Stomach smooth muscle (tissue), 2 donors: ENCODE measurements at regions not wholly inside any gene's neighbourhood (a gene's known extent, or its start where the extent isn't known, plus 50 kb on each side); places are given as distances from the start of the nearest gene placed in this dataset.
"Not testable (repeated sequence)": the region's sequence is repeated elsewhere in the genome, so short reads cannot be mapped to it uniquely, and the experiment has no call there.

Experiments
- H3K27ac ChIP-seq: one replicate; pipeline ENCODE4 v1.7.0; 2013; ENCODE audit warnings: mild to moderate bottlenecking, low read length, inconsistent platforms
- H3K27me3 ChIP-seq, 2 donors: one replicate each; pipeline ENCODE4 v1.7.0; 2013; ENCODE audit warnings: low read length in 2 of 2; ENCODE audit not compliant: insufficient read depth in 2 of 2, control insufficient read depth in 1 of 2
- H3K36me3 ChIP-seq, 2 donors: one replicate each; pipeline ENCODE4 v1.7.0; 2013; ENCODE audit warnings: low read length in 2 of 2; ENCODE audit not compliant: control insufficient read depth in 2 of 2, insufficient read depth in 2 of 2
- H3K4me1 ChIP-seq: one replicate; pipeline ENCODE4 v1.7.0; 2013; ENCODE audit warnings: low read length; ENCODE audit not compliant: control insufficient read depth, insufficient read depth
- H3K4me3 ChIP-seq, 2 donors: one replicate each; pipeline ENCODE4 v1.7.0; 2013; ENCODE audit warnings: low read length in 2 of 2
- H3K9ac ChIP-seq, 2 donors: one replicate each; pipeline ENCODE4 v1.7.0; 2013; ENCODE audit warnings: low read length in 2 of 2, mild to moderate bottlenecking in 1 of 2
- H3K9me3 ChIP-seq, 2 donors: one replicate each; pipeline ENCODE4 v1.7.0; 2013; ENCODE audit warnings: low read length in 2 of 2; ENCODE audit not compliant: control insufficient read depth in 2 of 2
- donor health status: healthy.
- donor health status: Pancreatic carcinoma.

DNA sequence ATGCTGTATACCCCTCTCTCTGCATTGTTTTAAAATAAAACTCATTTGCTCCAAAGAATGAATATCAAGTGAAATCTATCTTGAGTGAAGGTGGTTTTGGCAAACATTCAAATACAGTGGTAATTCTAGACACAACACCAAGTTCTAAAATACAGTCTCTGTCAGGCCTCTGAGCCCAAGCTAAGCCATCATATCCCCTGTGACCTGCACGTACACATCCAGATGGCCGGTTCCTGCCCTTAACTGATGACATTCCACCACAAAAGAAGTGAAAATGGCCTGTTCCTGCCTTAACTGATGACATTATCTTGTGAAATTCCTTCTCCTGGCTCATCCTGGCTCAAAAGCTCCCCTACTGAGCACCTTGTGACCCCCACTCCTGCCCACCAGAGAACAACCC is 1201.5 kb downstream of the FLRT2 start:
- not testable (repeated sequence) for H3K9me3 ChIP-seq, H3K9ac ChIP-seq, H3K4me3 ChIP-seq

GRCh38 chr14:86723254-86723624 is 1193.3 kb downstream of the FLRT2 start:
- Histone ChIP-seq H3K4me3 (no peak overlapping the region), H3K4me1 (no peaks in the 10 kb centered on the region), H3K9ac (no peak overlapping the region), H3K27me3 (no peaks in the 10 kb centered on the region), H3K27ac (no peak overlapping the region), H3K9me3 (no peaks in the 10 kb centered on the region), H3K36me3 (no peaks in the 10 kb centered on the region)

More for the DNA sequence above, 1201.5 kb downstream of the FLRT2 start:
- H3K36me3 ChIP-seq, H3K27me3 ChIP-seq, H3K4me1 ChIP-seq, H3K27ac ChIP-seq: not testable (repeated sequence)

- no peak overlapping the region for H3K4me3 ChIP-seq
- H3K36me3 ChIP-seq: no peaks in the 10 kb centered on the region
- no peaks in the 10 kb centered on the region for H3K4me1 ChIP-seq
- no peak overlapping the region for H3K9ac ChIP-seq
- H3K27ac ChIP-seq: no peak overlapping the region
- no peaks in the 10 kb centered on the region for H3K9me3 ChIP-seq
- H3K27me3 ChIP-seq: no peaks in the 10 kb centered on the region
These were observed 1192.8 kb downstream of the FLRT2 start for GRCh38 chr14:86722612-86723253.

GRCh38 chr14:86714575-86714974 is 1184.6 kb downstream of the FLRT2 start:
- H3K27me3 ChIP-seq: no peaks in the 10 kb centered on the region
- no peak overlapping the region for H3K9ac ChIP-seq
- H3K27ac ChIP-seq: no peak overlapping the region
- H3K4me3 ChIP-seq: no peak overlapping the region
- H3K4me1 ChIP-seq: no peaks in the 10 kb centered on the region
- no peaks in the 10 kb centered on the region for H3K9me3 ChIP-seq
- H3K36me3 ChIP-seq: no peaks in the 10 kb centered on the region

DNA sequence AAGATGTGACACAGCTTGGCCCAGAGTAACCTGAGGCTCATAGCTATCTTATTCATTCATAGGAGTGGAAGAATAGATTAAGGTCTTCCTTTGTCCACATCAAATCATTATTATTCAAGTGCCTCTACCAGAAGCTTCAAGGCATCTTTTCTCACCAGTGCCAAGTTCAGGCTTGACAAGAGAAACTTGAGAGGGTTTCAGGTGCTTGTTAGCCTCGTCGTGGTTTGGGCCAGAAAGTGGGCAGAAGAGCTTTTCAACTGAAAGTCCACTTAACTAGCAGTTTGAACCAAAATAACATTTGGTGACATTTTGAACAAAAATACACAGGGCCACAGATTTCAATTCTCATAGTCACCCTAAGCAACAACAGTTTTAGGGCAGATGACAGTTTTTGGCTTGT is 1184.2 kb downstream of the FLRT2 start:
- Histone ChIP-seq H3K9me3 (no peaks in the 10 kb centered on the region), H3K4me3 (no peak overlapping the region), H3K27ac (no peak overlapping the region), H3K27me3 (no peaks in the 10 kb centered on the region), H3K4me1 (no peaks in the 10 kb centered on the region), H3K36me3 (no peaks in the 10 kb centered on the region), H3K9ac (no peak overlapping the region)

DNA sequence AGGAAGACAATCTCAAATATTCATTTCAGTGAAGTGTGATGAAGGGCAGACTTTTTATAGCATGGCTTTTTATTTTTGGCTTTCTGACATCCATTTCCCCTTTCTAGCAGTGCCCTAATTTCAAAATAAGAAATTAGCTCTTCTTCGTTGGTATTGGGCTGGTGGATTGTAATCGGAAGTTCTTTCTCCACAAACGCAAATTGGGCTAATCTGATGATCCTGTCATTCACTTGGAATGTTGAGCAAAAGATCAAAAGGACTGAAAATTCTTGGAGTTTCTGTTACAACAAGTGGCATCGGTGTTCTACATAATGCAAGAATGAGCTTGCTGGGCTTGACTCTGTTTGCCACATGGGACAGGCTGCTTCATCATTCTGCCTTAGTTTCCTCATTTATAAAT is 1182.8 kb downstream of the FLRT2 start:
- no peaks in the 10 kb centered on the region for H3K36me3 ChIP-seq
- H3K4me1 ChIP-seq: no peaks in the 10 kb centered on the region
- no peak overlapping the region for H3K27ac ChIP-seq
- no peaks in the 10 kb centered on the region for H3K27me3 ChIP-seq
- H3K9ac ChIP-seq: no peak overlapping the region
- H3K9me3 ChIP-seq: no peaks in the 10 kb centered on the region
- H3K4me3 ChIP-seq: no peak overlapping the region

DNA sequence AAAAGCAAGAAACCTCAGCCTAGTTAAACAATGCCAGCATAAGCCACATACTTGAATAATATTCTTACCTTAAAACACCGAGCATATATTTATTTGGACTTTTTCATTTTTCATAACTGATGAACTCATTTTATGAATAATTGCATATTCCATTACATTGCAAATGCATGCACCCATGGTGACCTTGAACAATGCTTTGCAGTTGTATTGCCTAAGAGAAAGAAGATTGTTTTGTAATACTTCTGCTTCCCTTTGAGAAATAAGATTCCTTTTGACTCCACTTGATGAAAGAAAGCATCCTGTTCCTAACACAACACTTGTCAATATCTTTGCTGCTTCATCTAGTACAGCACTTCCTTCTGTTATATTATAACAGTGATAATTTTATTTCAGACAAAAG is 1182.2 kb downstream of the FLRT2 start:
- H3K27ac ChIP-seq: no peak overlapping the region
- no peaks in the 10 kb centered on the region for H3K4me1 ChIP-seq
- no peak overlapping the region for H3K4me3 ChIP-seq
- no peaks in the 10 kb centered on the region for H3K9me3 ChIP-seq
- no peaks in the 10 kb centered on the region for H3K27me3 ChIP-seq
- H3K36me3 ChIP-seq: no peaks in the 10 kb centered on the region
- H3K9ac ChIP-seq: no peak overlapping the region

DNA sequence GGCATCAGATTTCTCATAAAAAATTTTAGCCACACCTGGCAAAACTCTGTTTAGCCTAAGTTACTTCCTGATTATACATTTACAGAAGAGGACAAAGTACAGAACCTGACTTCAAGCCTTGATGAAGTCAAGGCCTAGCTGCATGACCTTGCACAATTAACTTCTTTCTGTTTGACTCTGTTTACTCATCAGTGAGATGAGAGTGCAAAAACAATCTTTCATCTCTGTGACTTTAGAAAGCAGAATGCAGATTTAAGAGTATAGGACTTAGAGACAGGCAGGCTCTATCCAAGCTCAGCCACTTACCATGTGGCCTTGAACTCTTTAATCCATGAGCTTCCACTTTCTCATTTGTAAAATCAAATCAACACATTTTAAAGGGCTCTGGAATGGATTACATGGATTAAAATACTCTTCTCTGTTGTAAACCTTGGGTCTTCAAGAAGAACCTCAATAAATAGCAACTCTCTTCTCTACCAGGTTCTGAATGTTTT is 1178.9 kb downstream of the FLRT2 start:
- H3K27me3 ChIP-seq: no peaks in the 10 kb centered on the region
- H3K9me3 ChIP-seq: no peaks in the 10 kb centered on the region
- no peak overlapping the region for H3K27ac ChIP-seq
- H3K4me1 ChIP-seq: no peaks in the 10 kb centered on the region
- H3K4me3 ChIP-seq: no peak overlapping the region
- no peak overlapping the region for H3K9ac ChIP-seq
- no peaks in the 10 kb centered on the region for H3K36me3 ChIP-seq

DNA sequence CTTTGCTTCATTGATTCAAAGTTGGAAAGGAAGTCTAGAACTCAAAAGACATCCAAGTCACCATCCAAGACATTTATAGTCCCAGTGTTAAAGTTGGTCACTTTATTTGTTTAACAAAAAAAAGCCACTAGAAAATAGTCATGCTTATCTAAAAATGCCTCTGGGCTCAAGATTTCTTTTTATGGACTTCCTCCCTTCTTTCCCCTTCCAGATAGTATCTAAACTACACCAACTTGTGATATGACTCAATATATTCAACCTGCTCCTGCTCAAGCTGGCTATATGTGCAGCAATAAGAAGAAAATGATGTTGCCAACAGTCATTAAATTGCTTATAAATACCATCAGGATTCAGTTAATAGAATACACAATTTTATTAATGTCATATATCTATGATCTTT is 1177.1 kb downstream of the FLRT2 start:
- Histone ChIP-seq H3K9ac (no peak overlapping the region), H3K27ac (no peak overlapping the region), H3K27me3 (no peaks in the 10 kb centered on the region), H3K36me3 (no peaks in the 10 kb centered on the region), H3K4me1 (no peaks in the 10 kb centered on the region), H3K4me3 (no peak overlapping the region), H3K9me3 (no peaks in the 10 kb centered on the region)

DNA sequence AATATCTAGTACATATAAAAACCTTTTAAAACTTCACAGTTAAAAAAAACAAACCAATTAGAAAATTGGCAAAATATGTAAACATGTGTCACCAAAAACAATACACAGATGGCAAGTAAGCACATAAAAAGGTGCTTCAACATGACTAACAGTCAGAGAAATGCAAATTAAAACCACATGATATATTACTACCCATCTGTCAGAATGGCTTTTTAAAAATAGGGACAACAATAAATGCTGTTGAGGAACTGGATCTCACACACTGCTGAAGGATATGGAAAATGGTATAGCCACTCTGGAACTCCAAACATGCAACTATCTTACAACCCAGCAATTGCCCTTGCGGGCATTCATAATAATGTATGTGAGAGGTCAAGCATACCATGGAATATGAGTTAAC is 1153.6 kb downstream of the FLRT2 start:
- no peaks in the 10 kb centered on the region for H3K36me3 ChIP-seq
- H3K27ac ChIP-seq: no peak overlapping the region
- no peaks in the 10 kb centered on the region for H3K27me3 ChIP-seq
- no peak overlapping the region for H3K9ac ChIP-seq
- no peak overlapping the region for H3K4me3 ChIP-seq
- H3K4me1 ChIP-seq: no peaks in the 10 kb centered on the region
- H3K9me3 ChIP-seq: no peaks in the 10 kb centered on the region

DNA sequence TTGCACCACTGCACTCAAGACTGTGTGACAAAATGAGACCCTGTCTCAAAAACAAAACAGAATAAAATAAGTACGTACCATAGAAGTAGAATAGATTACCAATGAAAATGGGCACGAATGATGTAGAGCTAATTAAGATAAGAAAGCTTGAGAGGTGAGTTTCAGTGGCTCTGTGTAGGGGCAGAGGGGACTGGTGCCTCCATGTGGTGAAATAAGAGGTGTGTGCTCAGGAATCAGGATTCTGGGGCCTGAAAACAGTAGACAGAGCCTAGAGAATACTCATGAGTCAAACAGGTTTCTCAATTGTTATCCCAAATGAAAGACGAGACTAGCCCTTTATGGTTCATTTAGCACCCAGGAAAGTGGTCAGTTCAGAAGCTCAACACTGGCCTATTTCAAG is 1145.1 kb downstream of the FLRT2 start:
- Histone ChIP-seq H3K27me3 (no peaks in the 10 kb centered on the region), H3K9ac (no peak overlapping the region), H3K4me3 (no peak overlapping the region), H3K9me3 (no peaks in the 10 kb centered on the region), H3K4me1 (no peaks in the 10 kb centered on the region), H3K27ac (no peak overlapping the region), H3K36me3 (no peaks in the 10 kb centered on the region)
